CD1c-positive myeloid dendritic cell (primary cell): ENCODE measurements at regions not wholly inside any gene's neighbourhood (a gene's known extent, or its start where the extent isn't known, plus 50 kb on each side); places are given as distances from the start of the nearest gene placed in this dataset.
"Not testable (repeated sequence)": the region's sequence is repeated elsewhere in the genome, so short reads cannot be mapped to it uniquely, and the experiment has no call there.

Experiments
- DNase-seq: peaks from one replicate; pipeline ENCODE4 v3.0.0-alpha.2; 2016; ENCODE audit errors: extremely low spot score

GRCh38 chr16:29218649-29219048 lies 187.9 kb downstream of the NPIPB11 start:
- DNase-seq, result not testable (repeated sequence)

GRCh38 chr16:29218171-29218570 lies 188.3 kb downstream of the NPIPB11 start:
- DNase-seq, result not testable (repeated sequence)

- DNase-seq, result not testable (repeated sequence)
These were observed 188.8 kb downstream of the NPIPB11 start for GRCh38 chr16:29217752-29218126.

GRCh38 chr16:29217104-29217751 lies 189.3 kb downstream of the NPIPB11 start:
- DNase-seq, result not testable (repeated sequence)

GRCh38 chr16:29213770-29214169 lies 192.7 kb downstream of the NPIPB11 start:
- peak; percentile 2 for DNase-seq

- not testable (repeated sequence) for DNase-seq
These were observed 193.3 kb downstream of the NPIPB11 start for GRCh38 chr16:29213251-29213650.

GRCh38 chr16:29212084-29213027 lies 194.2 kb downstream of the NPIPB11 start:
- peak; percentile 66 for DNase-seq

GRCh38 chr16:29211456-29211855 lies 195.1 kb downstream of the NPIPB11 start:
- DNase-seq, result not testable (repeated sequence)

GRCh38 chr16:29210299-29211150 lies 196.0 kb downstream of the NPIPB11 start:
- not testable (repeated sequence) for DNase-seq

- not testable (repeated sequence) for DNase-seq
These were observed 200.4 kb downstream of the NPIPB11 start for GRCh38 chr16:29206120-29206519.

GRCh38 chr16:29205151-29205550 lies 201.4 kb downstream of the NPIPB11 start:
- DNase-seq, result not testable (repeated sequence)

GRCh38 chr16:29204806-29205135 lies 201.7 kb downstream of the NPIPB11 start:
- no peak for DNase-seq

- DNase-seq, result not testable (repeated sequence)
These were observed 202.3 kb downstream of the NPIPB11 start for GRCh38 chr16:29203933-29204805.

GRCh38 chr16:29203046-29203932 lies 203.2 kb downstream of the NPIPB11 start:
- DNase-seq, result not testable (repeated sequence)

- not testable (repeated sequence) for DNase-seq
These were observed 203.9 kb downstream of the NPIPB11 start for GRCh38 chr16:29202642-29203041.

GRCh38 chr16:29202025-29202632 lies 204.4 kb downstream of the NPIPB11 start:
- DNase-seq, result not testable (repeated sequence)

- DNase-seq, result not testable (repeated sequence)
These were observed 205.1 kb downstream of the NPIPB11 start for GRCh38 chr16:29201296-29202024.

GRCh38 chr16:29200681-29201080 lies 205.8 kb downstream of the NPIPB11 start:
- DNase-seq, result not testable (repeated sequence)

- DNase-seq, result not testable (repeated sequence)
These were observed 206.3 kb downstream of the NPIPB11 start for GRCh38 chr16:29200135-29200601.
